GM12878 (cell line): ENCODE measurements at regions not wholly inside any gene's neighbourhood (a gene's known extent, or its start where the extent isn't known, plus 50 kb on each side); places are given as distances from the start of the nearest gene placed in this dataset.

Source experiments
- ATAC-seq: fragments of 200-7000 bp; cut with Tn5 transposase; 3 replicates; pipeline ENCODE4 v1.9.1; 2020; ENCODE audit warnings: mild to moderate bottlenecking, moderate library complexity
- BruUV-seq: library from RNA; stranded (reverse); fragments of 400-500 nt; replicated peaks from 2 replicates; lab custom pipeline; 2021; lab: Mats Ljungman, UMichigan
- CTCF ChIA-PET: fragments of 300-600 bp; sonication (Branson Sonifier 250); formaldehyde crosslinking; extraction: SDS; loops from one replicate; lab custom pipeline; 2021; ENCODE audit warnings: inconsistent platforms; lab: Yijun Ruan, JAX
- POLR2A ChIA-PET: fragments of 350-600 bp; formaldehyde crosslinking; extraction: SDS; loops from one replicate; lab custom pipeline; 2021; ENCODE audit warnings: inconsistent platforms; lab: Charles Lee
- RAD21 ChIA-PET: fragments of 300-600 bp; sonication (Branson Sonifier 250); formaldehyde crosslinking; loops from one replicate; lab custom pipeline; 2023; ENCODE audit warnings: antibody characterized with exemption; ENCODE audit not compliant: unreplicated experiment; lab: Charles Lee
- SMC1A ChIA-PET: fragments of 300-600 bp; sonication (Branson Sonifier 250); formaldehyde crosslinking; loops from one replicate; lab custom pipeline; 2023; ENCODE audit not compliant: unreplicated experiment, uncharacterized antibody; lab: Charles Lee
- DNase-seq: peaks from one replicate; pipeline ENCODE4 v3.0.0-alpha.2; 2011; ENCODE audit warnings: low read depth, low spot score
- FAIRE-seq: peaks from 3 replicates; lab custom pipeline; 2011; peaks lifted over from hg19 to GRCh38; lab: Jason Lieb, UNC
- H2AFZ ChIP-seq: 2 replicates; pipeline ENCODE4 v1.6.0; 2011; ENCODE audit warnings: low read depth, low read length, control low read depth; ENCODE audit not compliant: control insufficient read depth
- H3K27ac ChIP-seq: 2 replicates; pipeline ENCODE4 v1.5.1; 2011; ENCODE audit warnings: control low read depth; ENCODE audit not compliant: control insufficient read depth, insufficient read depth
- H3K27me3 ChIP-seq, 2 experiments: replicated peaks in 1 of 2; 2 replicates each; pipeline versions ENCODE4 v1.6.0 to v1.6.1; 2011; ENCODE audit warnings: low read length in 1 of 2; ENCODE audit not compliant: control insufficient read depth in 2 of 2, insufficient read depth in 2 of 2
- H3K36me3 ChIP-seq, 2 experiments: 2 replicates each; pipeline ENCODE4 v1.5.1; 2011; ENCODE audit warnings: low read length in 1 of 2; ENCODE audit not compliant: control insufficient read depth in 2 of 2, insufficient read depth in 2 of 2
- H3K4me1 ChIP-seq: 2 replicates; pipeline ENCODE4 v1.6.1; 2011; ENCODE audit warnings: mild to moderate bottlenecking, low read length, moderate library complexity, mixed read lengths; ENCODE audit not compliant: control insufficient read depth, insufficient read depth
- H3K4me2 ChIP-seq: 2 replicates; pipeline ENCODE4 v1.6.0; 2011; ENCODE audit warnings: control low read depth; ENCODE audit not compliant: control insufficient read depth, insufficient read depth
- H3K4me3 ChIP-seq: fragments of 200-600 bp; sonication (generic); 2 replicates; pipeline ENCODE4 v1.5.1; 2016
- H3K79me2 ChIP-seq: 2 replicates; pipeline ENCODE4 v1.6.0; 2011; ENCODE audit warnings: low read length; ENCODE audit not compliant: control insufficient read depth, insufficient read depth
- H3K9ac ChIP-seq: 2 replicates; pipeline ENCODE4 v1.8.0; 2011; ENCODE audit warnings: low read length, control low read depth, mixed read lengths; ENCODE audit not compliant: control insufficient read depth, insufficient read depth
- H3K9me3 ChIP-seq: replicated peaks from 3 replicates; pipeline ENCODE4 v1.5.1; 2011; ENCODE audit warnings: mild to moderate bottlenecking, low read length; ENCODE audit not compliant: control insufficient read depth, insufficient read depth
- H4K20me1 ChIP-seq: 2 replicates; pipeline ENCODE4 v1.6.0; 2011; ENCODE audit not compliant: control insufficient read depth, insufficient read depth
- ATF3 ChIP-seq: IDR thresholded peaks from 2 replicates; pipeline ENCODE4 v1.6.1; 2011; ENCODE audit warnings: low read depth, mild to moderate bottlenecking, low read length, moderate library complexity, borderline replicate concordance; ENCODE audit errors: extremely low read depth
- CEBPB ChIP-seq, 2 experiments: fragments of 150-350 bp in 1 of 2; IDR thresholded peaks; 2 replicates each; pipeline ENCODE4 v1.6.1; 2012 to 2014; ENCODE audit warnings: low read depth in 2 of 2, low read length in 2 of 2, borderline replicate concordance in 1 of 2, inconsistent platforms in 1 of 2
- CHD1 ChIP-seq: IDR thresholded peaks from 2 replicates; pipeline ENCODE4 v1.6.1; 2012; ENCODE audit warnings: low read depth, low read length, improper control_type of control experiment
- FOXM1 ChIP-seq: IDR thresholded peaks from 2 replicates; pipeline ENCODE4 v1.6.1; 2012; ENCODE audit warnings: low read depth, mild to moderate bottlenecking, inconsistent platforms, low read length, moderate library complexity
- KAT2A ChIP-seq: conservative IDR thresholded peaks from 2 replicates; pipeline ENCODE4 v1.6.1; 2011; ENCODE audit warnings: low read depth, low read length; ENCODE audit not compliant: control insufficient read depth
- MXI1 ChIP-seq: fragments of 150-350 bp; IDR thresholded peaks from 2 replicates; pipeline ENCODE4 v1.6.1; 2011; ENCODE audit warnings: low read depth, mild to moderate bottlenecking, inconsistent platforms, low read length, improper control_type of control experiment
- NRF1 ChIP-seq: conservative IDR thresholded peaks from 2 replicates; pipeline ENCODE4 v1.6.1; 2011; ENCODE audit warnings: mild to moderate bottlenecking, low read depth, low read length, improper control_type of control experiment
- SP1 ChIP-seq: IDR thresholded peaks from one replicate; pipeline ENCODE4 v1.6.1; 2011; ENCODE audit warnings: low read depth, low read length
- SREBF2 ChIP-seq: IDR thresholded peaks from 2 replicates; pipeline ENCODE4 v1.6.1; 2012; ENCODE audit warnings: mild to moderate bottlenecking, low read length
- ZNF217 ChIP-seq: fragments of 450-650 bp; IDR thresholded peaks from 2 replicates; pipeline ENCODE4 v1.6.1; 2017; ENCODE audit warnings: antibody characterized with exemption, mild to moderate bottlenecking
- ZNF687 ChIP-seq: fragments of 450-650 bp; IDR thresholded peaks from 2 replicates; pipeline ENCODE4 v1.6.1; 2017; ENCODE audit warnings: mild to moderate bottlenecking, moderate library complexity
- WGBS: methylation state at CpG from one replicate; pipeline ENCODE4 v1.1.6; 2016; ENCODE audit warnings: low lambda C conversion rate; ENCODE audit not compliant: insufficient replicate concordance, insufficient coverage; ENCODE audit errors: missing lambda C conversion rate; 5-methylcytosine and 5-hydroxymethylcytosine counted together
- in situ Hi-C: fragments of 300-500 bp; cut with MboI; formaldehyde crosslinking; loops from 9 replicates; pipeline ENCODE4 v1.14.3; 2018; ENCODE audit warnings: mixed read lengths
- intact Hi-C: fragments of 100-400 bp; cut with micrococcal nuclease; formaldehyde crosslinking; loops from one replicate; pipeline ENCODE4 v1.14.2; 2022; ENCODE audit not compliant: unreplicated experiment
- TF ChIP-seq, protein P1 (sequence below): fragments of 450-650 bp; formaldehyde crosslinking; IDR thresholded peaks from 2 replicates; pipeline ENCODE4 v1.4.0; 2020; ENCODE audit warnings: mild to moderate bottlenecking, moderate library complexity
- TF ChIP-seq, protein P2 (sequence below): fragments of 450-650 bp; IDR thresholded peaks from 2 replicates; pipeline ENCODE4 v1.6.1; 2017; ENCODE audit warnings: mild to moderate bottlenecking, low read depth, inconsistent platforms; ENCODE audit not compliant: poor library complexity, severe bottlenecking

DNA sequence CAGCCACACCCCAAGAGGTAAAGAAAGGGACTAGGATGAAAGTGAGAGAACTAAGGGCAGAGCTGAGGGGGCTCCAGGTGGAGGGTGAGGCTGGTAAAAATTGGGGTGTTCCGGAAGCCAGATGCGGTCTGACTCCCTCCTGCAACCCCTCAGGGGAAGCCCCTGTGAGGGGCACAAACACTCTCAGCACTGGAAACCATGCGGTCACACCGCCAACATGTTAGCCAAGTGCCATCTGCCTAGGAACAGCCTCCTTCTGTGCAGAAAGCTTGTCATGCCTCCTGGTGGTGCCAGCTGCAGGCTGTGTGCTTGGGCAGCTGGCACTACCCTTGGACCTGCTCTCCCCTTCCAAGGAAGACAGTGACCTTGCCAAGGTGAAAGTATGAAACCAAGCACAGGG lies 83.5 kb upstream of the RPL38 start:
- intact Hi-C loops (no loop called here), in situ Hi-C loops (no loop called here)
- Histone ChIP-seq H3K9ac (no peak overlapping the region), H4K20me1 (no peaks in the 10 kb centered on the region), H3K4me2 (no peak overlapping the region), H3K27me3 (no peaks in the 10 kb centered on the region; a peak in 1 of 4 replicates), H3K4me3 (no peak overlapping the region), H3K36me3 (no peaks in the 10 kb centered on the region), H3K79me2 (no peaks in the 10 kb centered on the region), H3K9me3 (no peaks in the 10 kb centered on the region), H3K4me1 (no peaks in the 10 kb centered on the region), H2AFZ (no peak overlapping the region), H3K27ac (no peak overlapping the region)
- no TSS peak for BruUV-seq
- no peak for ATAC-seq
- no peak for DNase-seq
- ChIA-PET RAD21 (no interaction called here), POLR2A (no interaction called here), SMC1A (no interaction called here), CTCF (interaction anchor here (1.9 kb wide), 1 partner anchor 30 kb away, joined by 8 read pairs; no protein-coding TSS in a partner anchor)
- 56% methylated on average over 4 of the region's 4 CpGs for WGBS
- FAIRE-seq = no peak
- no peak for TF ChIP-seq MXI1
- no peak for TF ChIP-seq KAT2A
- no peak for TF ChIP-seq ZNF687
- TF ChIP-seq NRF1 = no peak
- no peak for TF ChIP-seq SREBF2
- TF ChIP-seq SP1 = no peak
- TF ChIP-seq CHD1 = no peak
- TF ChIP-seq CEBPB (IDR thresholded peaks at IDR 0.05; ENCODE audit: borderline replicate concordance in 1 of 2, low read depth in 2 of 2, low read length in 2 of 2) = no peak
- TF ChIP-seq, protein P1, sequence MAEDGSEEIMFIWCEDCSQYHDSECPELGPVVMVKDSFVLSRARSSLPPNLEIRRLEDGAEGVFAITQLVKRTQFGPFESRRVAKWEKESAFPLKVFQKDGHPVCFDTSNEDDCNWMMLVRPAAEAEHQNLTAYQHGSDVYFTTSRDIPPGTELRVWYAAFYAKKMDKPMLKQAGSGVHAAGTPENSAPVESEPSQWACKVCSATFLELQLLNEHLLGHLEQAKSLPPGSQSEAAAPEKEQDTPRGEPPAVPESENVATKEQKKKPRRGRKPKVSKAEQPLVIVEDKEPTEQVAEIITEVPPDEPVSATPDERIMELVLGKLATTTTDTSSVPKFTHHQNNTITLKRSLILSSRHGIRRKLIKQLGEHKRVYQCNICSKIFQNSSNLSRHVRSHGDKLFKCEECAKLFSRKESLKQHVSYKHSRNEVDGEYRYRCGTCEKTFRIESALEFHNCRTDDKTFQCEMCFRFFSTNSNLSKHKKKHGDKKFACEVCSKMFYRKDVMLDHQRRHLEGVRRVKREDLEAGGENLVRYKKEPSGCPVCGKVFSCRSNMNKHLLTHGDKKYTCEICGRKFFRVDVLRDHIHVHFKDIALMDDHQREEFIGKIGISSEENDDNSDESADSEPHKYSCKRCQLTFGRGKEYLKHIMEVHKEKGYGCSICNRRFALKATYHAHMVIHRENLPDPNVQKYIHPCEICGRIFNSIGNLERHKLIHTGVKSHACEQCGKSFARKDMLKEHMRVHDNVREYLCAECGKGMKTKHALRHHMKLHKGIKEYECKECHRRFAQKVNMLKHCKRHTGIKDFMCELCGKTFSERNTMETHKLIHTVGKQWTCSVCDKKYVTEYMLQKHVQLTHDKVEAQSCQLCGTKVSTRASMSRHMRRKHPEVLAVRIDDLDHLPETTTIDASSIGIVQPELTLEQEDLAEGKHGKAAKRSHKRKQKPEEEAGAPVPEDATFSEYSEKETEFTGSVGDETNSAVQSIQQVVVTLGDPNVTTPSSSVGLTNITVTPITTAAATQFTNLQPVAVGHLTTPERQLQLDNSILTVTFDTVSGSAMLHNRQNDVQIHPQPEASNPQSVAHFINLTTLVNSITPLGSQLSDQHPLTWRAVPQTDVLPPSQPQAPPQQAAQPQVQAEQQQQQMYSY = no peak
- no peak for TF ChIP-seq ATF3
- no peak for TF ChIP-seq ZNF217
- TF ChIP-seq, protein P2, sequence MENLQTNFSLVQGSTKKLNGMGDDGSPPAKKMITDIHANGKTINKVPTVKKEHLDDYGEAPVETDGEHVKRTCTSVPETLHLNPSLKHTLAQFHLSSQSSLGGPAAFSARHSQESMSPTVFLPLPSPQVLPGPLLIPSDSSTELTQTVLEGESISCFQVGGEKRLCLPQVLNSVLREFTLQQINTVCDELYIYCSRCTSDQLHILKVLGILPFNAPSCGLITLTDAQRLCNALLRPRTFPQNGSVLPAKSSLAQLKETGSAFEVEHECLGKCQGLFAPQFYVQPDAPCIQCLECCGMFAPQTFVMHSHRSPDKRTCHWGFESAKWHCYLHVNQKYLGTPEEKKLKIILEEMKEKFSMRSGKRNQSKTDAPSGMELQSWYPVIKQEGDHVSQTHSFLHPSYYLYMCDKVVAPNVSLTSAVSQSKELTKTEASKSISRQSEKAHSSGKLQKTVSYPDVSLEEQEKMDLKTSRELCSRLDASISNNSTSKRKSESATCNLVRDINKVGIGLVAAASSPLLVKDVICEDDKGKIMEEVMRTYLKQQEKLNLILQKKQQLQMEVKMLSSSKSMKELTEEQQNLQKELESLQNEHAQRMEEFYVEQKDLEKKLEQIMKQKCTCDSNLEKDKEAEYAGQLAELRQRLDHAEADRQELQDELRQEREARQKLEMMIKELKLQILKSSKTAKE = no peak
- TF ChIP-seq FOXM1 = no peak
